GM18861 (cell line): ENCODE measurements at regions not wholly inside any gene's neighbourhood (a gene's known extent, or its start where the extent isn't known, plus 50 kb on each side); places are given as distances from the start of the nearest gene placed in this dataset.
A peak's percentile ranks its signal among the peaks of the same experiment; 100 is the strongest.

Experiments used
- ATAC-seq: cut with Tn5 transposase; IDR thresholded peaks from one replicate; pipeline ENCODE4 v1.9.1; 2021; ENCODE audit not compliant: unreplicated experiment

DNA sequence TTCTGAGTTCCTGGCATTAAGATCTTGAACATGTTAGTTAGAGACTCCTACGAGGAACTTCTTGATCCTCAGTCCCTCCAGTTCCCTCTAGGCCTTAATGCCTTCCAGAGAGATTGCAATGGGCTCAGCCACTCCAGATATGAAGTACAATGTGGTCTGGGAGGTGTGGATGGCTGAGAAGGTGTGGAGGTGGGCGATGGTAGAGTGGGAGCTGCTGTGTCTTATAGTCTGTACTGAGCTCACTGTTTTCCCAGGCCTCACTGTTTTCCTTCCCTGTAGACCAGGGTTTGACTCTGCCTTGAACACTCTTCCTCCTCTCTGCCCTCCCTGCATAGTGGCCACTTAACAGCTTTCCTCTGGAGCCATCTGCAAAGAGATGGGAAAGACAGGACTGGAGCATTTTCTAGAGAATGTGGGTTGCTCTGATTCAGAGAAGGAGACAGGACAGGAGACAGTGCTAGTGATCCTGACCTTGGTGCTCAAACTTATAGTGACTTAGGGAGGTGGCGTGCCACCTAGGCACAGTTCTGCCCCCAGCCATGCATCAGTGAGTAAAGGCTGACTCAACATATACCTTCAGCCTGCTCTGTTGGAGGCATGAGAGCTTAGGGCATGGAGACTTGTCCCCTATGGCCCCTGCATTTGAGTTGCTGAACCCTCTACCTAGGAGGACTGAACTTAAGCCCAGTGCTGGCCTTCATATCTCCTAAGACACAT is 129.7 kb downstream of the TDRD15 start:
- no peak for ATAC-seq

DNA sequence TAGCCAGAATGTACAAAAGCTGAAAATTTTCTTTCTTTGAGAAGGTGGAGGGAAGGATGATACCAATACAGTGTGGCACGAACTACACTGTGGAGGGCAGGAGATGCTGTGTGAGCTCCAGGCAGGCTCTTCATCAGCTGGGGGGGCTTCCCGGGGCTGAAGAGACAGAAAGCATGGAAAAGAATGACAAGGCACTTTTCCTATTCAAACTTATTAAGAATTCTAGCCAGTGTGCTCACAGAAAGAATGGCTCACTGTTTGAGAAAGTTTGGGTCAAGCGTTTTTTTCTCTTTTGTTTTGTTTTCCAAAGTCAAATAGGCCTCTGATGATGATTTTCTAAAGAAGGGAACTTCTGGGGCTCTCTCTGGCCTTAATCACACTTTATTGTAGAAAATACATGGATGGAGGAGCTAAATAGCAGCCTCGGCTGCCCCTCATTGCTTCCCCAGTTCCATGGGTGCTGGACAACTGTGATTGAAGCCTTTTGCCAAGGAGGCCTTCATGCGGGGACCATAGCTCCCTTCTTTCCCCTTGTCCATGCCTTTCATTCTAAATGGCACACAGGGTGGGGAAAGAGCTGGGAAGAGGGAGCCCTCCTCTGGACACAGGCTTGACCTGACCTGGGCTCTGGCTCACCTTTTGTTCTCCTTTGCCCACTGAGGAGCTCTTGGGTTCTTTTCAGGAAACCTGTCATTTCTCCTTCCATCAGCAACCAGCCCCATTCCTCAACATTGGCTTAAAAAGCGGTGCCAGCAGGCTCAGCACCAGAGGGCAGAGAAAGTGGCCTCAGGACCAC is 130.6 kb downstream of the TDRD15 start:
- no peak for ATAC-seq

DNA sequence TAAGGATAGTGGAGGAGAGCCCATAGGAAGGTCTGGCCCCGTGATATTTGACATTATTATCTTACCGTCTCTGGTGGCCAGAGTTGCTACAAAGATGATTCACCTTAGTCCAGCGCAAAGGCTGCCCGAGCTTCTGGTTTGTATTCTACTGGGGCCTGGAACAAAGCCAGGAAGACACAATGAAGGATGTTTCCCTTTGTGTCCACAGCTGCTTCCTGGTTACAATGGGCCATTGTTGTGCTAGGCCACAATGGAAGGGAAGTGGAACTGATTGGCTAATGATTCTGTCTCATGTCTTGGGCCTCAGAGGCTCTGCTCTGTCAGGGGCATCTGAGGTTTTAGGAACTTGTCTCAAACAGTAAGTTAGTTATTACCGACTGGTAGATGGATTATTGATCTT is 132.2 kb downstream of the TDRD15 start:
- peak; percentile 98 for ATAC-seq

DNA sequence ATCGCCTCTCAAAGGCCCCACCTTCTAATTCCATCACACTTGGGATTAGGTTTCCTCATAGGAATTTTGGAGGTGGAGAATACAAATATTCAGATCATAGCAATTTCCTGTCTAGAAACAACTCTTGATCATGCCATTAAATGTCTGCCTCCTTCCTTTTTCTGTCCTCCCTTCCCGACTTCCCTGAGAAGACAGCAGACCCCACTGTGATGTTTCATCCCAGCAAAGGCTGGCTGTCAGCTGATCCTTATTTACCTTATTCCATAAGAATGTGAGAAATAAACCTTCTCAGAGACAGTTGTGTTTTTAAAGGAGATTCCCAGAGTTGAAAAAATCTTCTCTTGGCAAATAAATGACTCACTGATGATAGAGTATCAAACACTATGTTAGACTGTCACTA is 133.9 kb downstream of the TDRD15 start:
- ATAC-seq = no peak

DNA sequence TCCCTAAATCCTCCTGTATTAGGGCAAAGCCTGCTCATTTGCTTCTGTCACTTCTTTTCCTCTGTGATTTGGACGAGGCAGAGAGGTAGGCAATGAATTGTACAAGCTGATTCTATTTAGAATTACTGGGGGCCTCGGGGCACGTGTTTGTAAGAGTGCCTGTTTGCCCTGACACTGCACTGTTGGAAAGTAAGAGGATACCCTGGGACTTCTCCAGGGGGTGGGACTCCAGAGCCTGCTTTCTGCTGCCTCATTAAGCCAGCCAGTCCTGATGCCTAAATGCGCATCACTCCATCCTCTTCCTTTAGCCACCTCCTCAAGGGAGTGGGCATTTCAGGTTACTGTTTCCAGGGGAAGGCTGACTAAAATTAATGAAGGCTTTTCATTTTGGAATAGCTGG is 134.3 kb downstream of the TDRD15 start:
- no peak for ATAC-seq

- no peak for ATAC-seq
Observed at GRCh38 chr2:21260311-21260710, 136.5 kb downstream of the TDRD15 start.

- ATAC-seq = no peak
Observed at GRCh38 chr2:21261591-21261990, 137.8 kb downstream of the TDRD15 start.

DNA sequence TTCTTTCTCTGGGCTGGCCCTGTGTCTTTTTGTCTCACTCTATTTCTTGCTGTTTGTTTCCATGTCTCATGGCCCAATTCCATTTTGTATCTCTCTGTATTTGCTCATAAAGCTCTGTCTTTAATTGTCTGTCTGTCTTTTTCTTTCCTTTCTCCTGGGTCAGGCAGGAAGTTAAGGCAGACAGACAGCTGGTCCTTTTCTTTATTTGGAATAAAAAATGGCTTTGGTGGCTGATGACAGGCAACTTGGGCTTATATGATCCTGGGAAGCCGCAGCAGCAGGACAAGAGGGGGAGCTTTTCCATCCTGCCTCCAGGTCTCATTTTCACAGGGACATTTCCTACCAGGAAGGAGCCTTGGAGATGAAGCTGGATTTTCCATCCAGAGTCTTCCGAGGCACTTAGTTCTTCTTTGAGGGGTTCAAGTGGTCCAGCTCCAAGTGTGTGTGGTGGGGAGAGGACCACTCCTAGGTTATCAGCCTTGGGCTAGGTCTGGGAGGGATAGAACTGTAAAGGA is 138.7 kb downstream of the TDRD15 start:
- no peak for ATAC-seq

- no peak for ATAC-seq
Observed at GRCh38 chr2:21263622-21264021, 139.9 kb downstream of the TDRD15 start.

DNA sequence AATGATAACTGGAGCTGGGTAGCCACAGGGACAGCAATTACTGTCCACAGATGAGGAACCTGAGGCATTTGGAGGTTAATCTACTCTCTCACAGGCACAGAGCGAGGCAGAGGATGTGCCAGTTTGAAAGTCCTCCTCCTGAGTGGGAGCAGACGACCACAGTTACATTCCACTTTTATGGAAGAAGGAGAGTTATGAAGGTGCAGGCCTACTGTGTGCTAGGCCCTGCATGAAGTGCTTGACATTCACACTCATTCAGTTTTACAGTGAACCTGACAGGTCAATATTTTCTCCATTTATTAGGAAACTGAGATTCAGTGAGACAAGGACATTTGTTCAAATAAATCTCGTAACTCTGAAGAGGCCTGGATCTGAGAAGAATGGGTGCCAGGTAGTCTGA is 142.0 kb downstream of the TDRD15 start:
- no peak for ATAC-seq

- ATAC-seq = no peak
Observed at GRCh38 chr2:21267232-21267835, 143.6 kb downstream of the TDRD15 start.

DNA sequence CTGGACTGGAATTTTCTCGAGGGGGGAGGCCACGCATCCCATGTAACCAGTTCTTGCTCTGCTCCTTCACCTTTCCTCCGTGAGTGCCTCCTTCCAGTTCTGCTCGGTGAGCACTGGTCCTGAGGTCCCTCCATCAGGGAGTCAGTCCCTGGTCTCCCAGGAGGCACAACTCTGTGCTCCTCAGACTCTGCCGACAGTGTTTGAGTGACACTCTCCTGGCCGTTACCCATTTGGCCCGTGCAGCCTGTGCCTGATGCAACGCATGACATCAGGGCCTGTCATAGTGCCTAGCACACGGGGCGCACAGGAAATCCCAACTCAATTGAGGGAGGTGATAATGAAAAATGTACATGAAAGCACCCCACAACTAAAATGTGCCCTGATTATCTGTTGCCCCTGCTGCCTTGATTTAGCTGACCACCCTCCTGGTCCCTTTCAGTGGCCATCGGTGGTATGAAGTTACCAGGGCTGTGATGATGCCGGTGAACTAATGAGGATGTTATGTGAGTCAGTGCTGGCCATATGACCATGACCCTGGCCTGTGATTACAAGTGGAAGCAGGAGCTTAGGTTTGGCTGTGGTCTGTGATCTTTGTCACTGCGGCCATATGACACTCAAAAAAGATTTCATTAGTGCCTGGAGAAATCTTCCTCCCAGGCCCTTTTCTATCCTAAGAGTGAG is 144.6 kb downstream of the TDRD15 start:
- ATAC-seq = no peak

DNA sequence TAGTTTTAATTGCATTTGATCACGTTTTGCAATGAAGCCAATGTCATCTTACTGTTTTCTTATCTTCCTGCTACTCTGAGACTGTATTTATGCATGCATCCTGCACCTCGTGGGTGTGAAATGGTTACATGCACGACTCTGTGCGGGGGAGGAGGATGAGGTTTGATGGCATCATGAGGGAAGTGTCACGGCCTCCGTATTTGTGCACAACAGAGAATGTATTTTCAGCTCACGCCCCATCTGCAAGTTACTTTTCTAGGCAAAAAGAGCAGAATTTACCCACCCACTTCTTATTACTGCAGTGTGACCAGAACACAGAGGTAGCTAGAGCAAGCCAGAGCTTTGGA is 145.1 kb downstream of the TDRD15 start:
- no peak for ATAC-seq

DNA sequence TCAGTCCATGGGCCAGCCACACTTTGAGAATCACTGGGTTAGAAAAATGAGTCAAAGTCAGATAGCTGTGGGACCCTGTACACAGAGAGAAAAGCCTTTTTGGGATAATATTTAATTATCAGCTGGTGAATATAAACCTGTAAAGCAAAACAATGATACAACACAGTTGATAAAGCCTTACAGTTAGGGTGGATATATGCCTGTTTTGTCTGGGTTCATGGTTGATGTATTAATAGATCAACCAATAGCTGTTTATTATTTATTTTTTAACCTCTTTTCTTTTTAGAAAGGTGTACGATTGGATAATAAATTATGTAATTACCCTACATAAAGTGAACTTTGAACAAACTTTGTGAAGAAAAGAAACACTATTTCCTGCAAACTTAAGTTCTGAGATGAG is 145.6 kb downstream of the TDRD15 start:
- no peak for ATAC-seq

DNA sequence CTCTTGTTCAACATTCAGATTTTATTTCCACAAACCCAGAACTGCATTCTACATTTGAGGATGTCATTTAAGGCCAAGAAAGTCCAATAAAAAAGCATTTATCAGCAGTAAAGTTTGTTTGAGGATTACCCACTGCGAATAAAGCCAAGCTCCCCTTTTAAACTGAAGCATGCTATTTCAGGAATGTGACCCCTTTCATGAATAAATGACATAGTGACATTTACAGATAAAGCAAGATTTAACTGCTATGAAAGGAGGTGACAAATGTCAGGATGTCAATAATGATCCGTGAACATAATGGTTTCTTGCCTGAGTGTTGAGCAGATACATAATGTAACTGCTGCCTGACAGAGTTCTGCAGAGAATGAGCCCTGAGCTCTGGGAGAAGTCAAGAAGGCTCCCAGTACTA is 146.3 kb downstream of the TDRD15 start:
- ATAC-seq = no peak

DNA sequence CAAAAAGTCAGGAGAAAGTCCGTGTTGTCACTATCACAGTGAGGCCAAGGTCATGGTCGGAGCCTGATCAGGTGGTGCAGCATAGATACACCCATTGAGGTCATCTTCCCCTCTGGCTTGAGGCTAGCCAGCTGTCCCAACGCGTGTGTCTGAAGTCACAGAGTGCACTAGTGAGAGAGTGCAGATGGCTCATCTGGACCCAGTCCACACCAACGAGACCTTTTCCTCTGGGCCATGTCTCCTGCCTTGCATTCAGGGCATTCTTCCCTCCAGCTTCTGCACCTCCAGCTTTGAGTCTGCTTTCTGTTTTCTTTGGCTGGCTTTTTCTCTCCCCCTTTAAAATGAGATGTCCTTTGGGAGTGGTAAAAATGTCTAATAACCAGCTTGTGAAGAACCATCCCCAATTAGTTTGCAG is 146.9 kb downstream of the TDRD15 start:
- ATAC-seq = no peak

GRCh38 chr2:21276163-21276562 is 152.4 kb downstream of the TDRD15 start:
- ATAC-seq = no peak

DNA sequence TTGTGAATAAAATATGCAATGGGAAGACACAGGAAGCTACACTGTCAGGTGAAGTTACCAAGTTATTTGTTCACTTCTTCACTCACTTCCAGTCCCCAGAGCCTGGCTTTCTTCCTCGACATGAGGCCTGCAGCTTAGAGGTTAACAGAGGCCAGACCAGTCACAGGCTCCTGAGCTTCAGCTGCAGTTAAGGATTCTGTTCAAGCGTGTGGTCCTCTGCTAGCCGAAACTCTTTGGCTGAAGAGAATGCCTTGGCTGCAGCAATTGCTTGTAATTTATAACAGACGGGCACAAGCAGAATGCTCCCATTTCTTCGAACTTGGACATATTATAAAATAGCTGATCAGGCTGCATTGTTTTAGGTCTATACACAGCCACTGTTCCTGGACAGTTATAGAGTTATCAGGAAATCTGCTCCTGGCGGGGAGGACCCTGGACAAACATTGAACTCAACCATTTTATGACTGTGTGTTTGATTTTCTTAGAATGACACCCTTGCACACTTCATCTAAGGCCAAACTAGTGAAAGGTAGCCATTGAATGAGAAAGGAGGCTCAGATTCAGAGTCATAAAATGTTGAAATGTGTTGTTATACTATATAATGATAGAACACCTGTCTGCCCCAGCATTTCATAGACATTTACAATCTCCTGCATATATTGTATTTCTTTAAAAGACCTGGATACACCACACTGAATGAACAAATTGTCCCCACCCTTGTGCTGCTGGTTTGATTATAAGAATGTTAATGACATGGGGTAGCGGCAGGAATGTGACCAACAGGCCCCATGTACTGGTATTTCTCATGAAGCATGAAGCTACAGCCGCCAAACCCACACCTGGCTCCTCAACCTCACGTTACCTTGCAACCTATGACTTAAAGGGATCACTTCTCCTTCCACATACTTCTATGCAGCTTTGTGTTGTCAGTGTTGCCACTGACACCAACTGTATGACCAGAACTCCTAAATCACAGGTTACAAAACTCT is 153.6 kb downstream of the TDRD15 start:
- no peak for ATAC-seq

DNA sequence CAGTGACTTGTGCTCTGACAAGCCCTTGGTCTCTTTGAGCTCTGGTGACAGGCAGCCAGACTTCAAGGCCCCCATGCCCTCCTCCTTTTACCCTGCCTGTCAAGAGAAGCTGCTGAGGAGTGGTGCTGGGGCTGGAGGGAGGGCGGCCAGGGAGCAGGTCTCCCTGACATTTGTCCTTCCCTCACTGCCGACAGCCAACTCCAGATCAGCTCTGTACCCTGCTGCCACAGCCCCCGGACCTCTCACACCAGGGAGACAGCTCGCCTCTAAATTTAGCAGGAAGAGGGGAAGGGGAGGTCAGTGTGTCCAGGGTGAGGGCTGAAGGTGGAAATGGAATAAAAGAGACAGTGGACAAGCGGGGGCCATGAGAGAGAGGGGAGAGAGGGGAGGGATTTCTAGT is 155.8 kb downstream of the TDRD15 start:
- no peak for ATAC-seq

GRCh38 chr2:21280793-21281192 is 157.0 kb downstream of the TDRD15 start:
- ATAC-seq = no peak
